ENCODE measurements at regions not wholly inside any gene's neighbourhood (a gene's known extent, or its start where the extent isn't known, plus 50 kb on each side); places are given as distances from the start of the nearest gene placed in this dataset.

DNA sequence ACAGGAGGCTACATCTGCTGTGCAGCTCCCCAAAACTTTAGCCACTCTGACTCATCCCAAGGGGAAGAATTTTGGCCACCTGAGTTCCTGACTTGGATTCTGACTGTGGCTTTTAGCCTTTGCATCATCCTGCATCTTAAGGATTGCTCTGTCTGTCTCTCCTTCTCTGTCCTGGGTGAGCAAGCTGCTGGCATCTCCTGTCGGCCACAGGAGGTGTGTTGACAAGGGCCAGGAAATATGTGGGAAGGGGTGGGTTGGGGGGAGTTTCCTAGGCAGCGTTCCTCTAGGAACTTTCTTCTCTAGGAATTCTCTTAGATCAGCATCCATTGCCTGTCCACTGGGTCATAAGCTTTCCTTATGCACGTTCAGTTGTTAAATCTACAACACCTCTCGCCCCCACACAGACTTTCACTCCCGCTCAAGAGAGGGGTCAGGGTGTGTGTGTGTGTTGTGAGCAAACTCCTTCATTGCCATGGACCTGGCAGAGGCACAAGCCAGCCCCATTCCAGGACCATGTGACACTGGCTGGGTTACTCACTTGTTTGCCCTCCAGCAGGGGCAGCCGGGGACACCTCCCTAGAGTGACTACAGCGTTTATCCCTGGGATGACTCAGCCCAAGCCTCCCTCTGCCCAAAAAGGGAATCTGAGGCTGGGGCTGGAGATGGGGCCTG, 145.0 kb upstream of the DUSP10 start:
- TF ChIP-seq, protein P1, sequence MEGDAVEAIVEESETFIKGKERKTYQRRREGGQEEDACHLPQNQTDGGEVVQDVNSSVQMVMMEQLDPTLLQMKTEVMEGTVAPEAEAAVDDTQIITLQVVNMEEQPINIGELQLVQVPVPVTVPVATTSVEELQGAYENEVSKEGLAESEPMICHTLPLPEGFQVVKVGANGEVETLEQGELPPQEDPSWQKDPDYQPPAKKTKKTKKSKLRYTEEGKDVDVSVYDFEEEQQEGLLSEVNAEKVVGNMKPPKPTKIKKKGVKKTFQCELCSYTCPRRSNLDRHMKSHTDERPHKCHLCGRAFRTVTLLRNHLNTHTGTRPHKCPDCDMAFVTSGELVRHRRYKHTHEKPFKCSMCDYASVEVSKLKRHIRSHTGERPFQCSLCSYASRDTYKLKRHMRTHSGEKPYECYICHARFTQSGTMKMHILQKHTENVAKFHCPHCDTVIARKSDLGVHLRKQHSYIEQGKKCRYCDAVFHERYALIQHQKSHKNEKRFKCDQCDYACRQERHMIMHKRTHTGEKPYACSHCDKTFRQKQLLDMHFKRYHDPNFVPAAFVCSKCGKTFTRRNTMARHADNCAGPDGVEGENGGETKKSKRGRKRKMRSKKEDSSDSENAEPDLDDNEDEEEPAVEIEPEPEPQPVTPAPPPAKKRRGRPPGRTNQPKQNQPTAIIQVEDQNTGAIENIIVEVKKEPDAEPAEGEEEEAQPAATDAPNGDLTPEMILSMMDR (IDR thresholded peaks at IDR 0.05 in 4 of 5, conservative IDR thresholded peaks at IDR 0.05 in 1 of 5), result no peak
- TF ChIP-seq POLR2A (IDR thresholded peaks at IDR 0.05), result no peak
